Stimulated activated effector memory CD8-positive, alpha-beta T cell treated with anti-CD3 and anti-CD28 coated beads, Interleukin-12 subunit alpha, Interleukin-12 subunit beta, amount 100 ng/mL, for 72 hours (primary cell): ENCODE measurements at regions not wholly inside any gene's neighbourhood (a gene's known extent, or its start where the extent isn't known, plus 50 kb on each side); places are given as distances from the start of the nearest gene placed in this dataset.

Experiments used
- ATAC-seq: fragments of 150-1000 bp; cut with Tn5 transposase; 2 replicates; pipeline ENCODE4 v1.10.0; 2021
- DNase-seq, 2 donors: peaks; one replicate each; pipeline ENCODE4 v3.0.0; 2021 to 2022; ENCODE audit warnings: low spot score in 2 of 2
- H3K27ac Mint-ChIP-seq: one replicate; pipeline ENCODE4 v1.8.0; 2022; ENCODE audit warnings: mild to moderate bottlenecking, mixed read lengths
- H3K36me3 Mint-ChIP-seq: one replicate; pipeline ENCODE4 v1.8.0; 2022; ENCODE audit warnings: mild to moderate bottlenecking, mixed read lengths
- H3K4me1 Mint-ChIP-seq: one replicate; pipeline ENCODE4 v1.8.0; 2022; ENCODE audit warnings: mixed read lengths
- H3K4me3 Mint-ChIP-seq: one replicate; pipeline ENCODE4 v1.8.0; 2022; ENCODE audit warnings: mild to moderate bottlenecking, mixed read lengths
- H3K9me3 Mint-ChIP-seq: one replicate; pipeline ENCODE4 v1.8.0; 2022; ENCODE audit warnings: mixed read lengths

DNA sequence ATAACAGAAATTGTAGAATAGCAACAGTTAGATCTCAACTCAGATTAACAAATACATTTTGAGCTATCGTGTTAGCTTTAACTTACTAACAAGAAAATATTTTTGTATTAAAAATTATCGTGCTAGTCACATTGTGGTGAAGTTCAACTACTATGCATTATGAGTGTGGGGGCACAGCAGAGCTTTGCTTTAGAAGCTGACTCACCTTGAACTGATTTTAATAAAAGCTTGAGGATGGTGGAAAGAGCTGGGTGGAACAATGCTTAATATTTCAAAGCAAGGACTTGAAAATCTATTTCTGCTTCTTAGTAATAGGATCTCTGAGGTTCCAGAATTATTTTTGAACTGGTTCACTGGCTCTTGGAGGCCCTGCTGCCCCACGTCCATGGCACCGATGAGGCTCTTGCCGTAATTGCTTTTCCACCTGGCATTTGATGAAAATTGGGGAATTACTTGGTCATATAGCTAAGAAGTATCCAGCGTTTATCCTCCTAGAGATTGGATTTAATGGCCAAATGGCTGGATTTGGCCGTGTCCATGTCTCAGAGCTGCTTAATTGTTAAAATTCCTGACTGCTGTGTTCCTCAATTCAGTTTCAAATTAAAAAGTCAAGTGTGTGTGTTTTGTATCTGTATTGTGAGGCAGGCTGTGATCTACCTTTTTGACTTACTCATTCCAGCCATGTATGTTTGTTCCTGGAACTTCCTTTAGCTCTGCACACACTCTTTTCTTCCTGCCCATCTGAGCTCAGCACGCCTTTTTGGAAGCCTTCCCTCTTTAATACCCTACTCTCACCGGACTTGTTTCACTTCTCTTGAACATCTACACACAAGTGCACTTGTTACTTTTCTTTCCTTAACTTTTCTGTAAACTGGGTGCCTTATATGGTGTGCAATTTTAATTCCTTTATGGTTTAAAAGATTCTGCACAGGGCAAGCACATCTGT, 66.6 kb upstream of the LIMCH1 start:
- no peak for ATAC-seq
- Mint-ChIP-seq H3K36me3 (no peaks in the 10 kb centered on the region), H3K4me3 (no peak overlapping the region), H3K4me1 (no peaks in the 10 kb centered on the region), H3K27ac (no peak overlapping the region), H3K9me3 (peaks cover 9% of the 10 kb centered on the region)
- no peak for DNase-seq

DNA sequence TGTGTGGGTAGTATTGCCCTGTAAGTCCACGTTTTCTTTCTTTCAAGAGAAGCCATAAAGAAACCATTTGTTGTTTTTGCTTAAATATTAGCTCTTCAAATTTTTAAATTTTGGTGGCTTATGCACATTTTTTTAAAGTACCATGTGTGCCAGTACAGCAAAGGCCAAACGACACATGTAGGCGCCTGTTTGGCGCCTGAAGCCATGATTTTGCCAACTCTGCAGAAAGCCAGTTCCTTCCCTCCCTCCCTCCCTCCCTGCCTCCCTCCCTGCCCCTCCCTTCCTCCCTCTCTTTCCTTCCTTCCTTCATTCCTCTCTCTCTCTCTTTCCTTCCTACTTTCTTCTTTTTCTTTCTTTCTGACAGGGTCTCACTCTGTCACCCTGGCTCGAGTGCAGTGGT, 65.9 kb upstream of the LIMCH1 start:
- no peak overlapping the region for H3K4me3 Mint-ChIP-seq
- H3K27ac Mint-ChIP-seq, result no peak overlapping the region
- H3K4me1 Mint-ChIP-seq, result no peaks in the 10 kb centered on the region
- no peaks in the 10 kb centered on the region for H3K36me3 Mint-ChIP-seq
- DNase-seq (no peak), ATAC-seq (no peak)
- H3K9me3 Mint-ChIP-seq, result peaks cover 9% of the 10 kb centered on the region

DNA sequence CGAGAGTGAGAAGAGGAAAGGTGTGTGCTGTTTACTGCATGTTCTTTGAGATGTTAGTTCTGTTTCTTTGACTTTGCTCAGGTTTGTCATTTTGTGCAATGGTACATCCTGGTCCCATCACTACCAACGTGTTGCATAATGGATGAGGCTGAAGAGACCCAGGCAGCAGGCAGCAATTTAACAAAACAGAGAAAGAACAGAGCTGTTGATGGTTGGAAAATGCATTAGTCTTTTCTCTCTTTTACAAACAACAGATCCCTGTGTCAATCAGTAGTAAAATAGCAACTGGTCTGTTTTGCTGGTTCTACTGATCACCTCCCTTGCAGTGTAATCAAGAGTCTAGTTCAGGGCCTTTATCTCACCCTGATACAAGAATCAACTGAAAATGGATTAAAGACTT, 64.8 kb upstream of the LIMCH1 start:
- no peak overlapping the region for H3K27ac Mint-ChIP-seq
- peaks cover 9% of the 10 kb centered on the region for H3K9me3 Mint-ChIP-seq
- DNase-seq, result no peak
- no peak for ATAC-seq
- no peaks in the 10 kb centered on the region for H3K36me3 Mint-ChIP-seq
- H3K4me3 Mint-ChIP-seq, result no peak overlapping the region
- H3K4me1 Mint-ChIP-seq, result no peaks in the 10 kb centered on the region

DNA sequence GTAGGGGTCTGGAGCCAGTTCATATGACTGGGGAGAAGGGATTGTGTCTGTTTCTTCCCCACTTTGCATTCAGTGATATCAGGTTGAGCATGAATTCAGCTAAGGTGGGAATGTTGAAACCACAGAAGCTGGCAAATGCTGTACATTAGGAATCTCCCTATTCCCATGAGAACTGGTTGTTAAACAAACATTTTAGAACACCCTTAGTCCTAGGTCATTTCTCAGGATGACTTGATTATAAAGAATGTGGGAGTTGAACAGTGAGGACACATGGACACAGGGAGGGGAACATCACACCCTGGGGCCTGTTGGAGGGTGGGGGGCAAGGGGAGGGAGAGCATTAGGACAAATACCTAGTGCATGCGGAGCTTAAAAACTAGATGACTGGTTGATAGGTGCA, 62.6 kb upstream of the LIMCH1 start:
- H3K4me1 Mint-ChIP-seq, result no peaks in the 10 kb centered on the region
- H3K36me3 Mint-ChIP-seq, result no peaks in the 10 kb centered on the region
- H3K27ac Mint-ChIP-seq, result no peak overlapping the region
- H3K4me3 Mint-ChIP-seq, result no peak overlapping the region
- DNase-seq (no peak), ATAC-seq (no peak)
- peaks cover 2% of the 10 kb centered on the region for H3K9me3 Mint-ChIP-seq

DNA sequence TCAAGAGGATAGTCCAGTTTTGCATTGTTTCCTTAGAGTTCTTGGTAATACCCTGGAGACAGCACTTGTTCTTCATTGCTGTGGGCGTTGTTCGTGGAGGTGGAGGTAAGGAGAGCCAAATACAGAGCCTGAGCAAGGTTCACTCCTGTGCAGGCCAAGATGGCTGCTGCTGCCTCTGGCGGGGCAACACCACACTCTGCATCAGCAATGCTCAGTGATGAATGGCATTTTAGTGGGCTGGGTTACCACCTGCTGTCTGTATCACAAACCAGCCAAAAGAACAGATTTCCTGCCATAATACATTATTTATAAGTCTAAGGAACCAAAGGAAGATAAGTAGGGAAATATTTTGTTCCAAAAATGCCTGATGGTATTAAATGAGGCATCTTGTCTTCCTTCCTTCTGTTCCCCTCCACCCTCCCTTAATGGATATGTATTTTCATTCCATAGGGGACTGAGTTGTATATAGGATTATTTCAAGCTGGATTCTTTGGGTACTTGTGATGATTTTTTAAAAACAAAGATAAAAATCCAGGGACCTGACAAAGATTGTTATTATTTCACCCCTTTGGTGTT, 61.6 kb upstream of the LIMCH1 start:
- Mint-ChIP-seq H3K4me3 (no peak overlapping the region), H3K36me3 (no peaks in the 10 kb centered on the region), H3K4me1 (no peaks in the 10 kb centered on the region), H3K27ac (no peak overlapping the region), H3K9me3 (peaks cover 2% of the 10 kb centered on the region)
- ATAC-seq (no peak), DNase-seq (no peak)

DNA sequence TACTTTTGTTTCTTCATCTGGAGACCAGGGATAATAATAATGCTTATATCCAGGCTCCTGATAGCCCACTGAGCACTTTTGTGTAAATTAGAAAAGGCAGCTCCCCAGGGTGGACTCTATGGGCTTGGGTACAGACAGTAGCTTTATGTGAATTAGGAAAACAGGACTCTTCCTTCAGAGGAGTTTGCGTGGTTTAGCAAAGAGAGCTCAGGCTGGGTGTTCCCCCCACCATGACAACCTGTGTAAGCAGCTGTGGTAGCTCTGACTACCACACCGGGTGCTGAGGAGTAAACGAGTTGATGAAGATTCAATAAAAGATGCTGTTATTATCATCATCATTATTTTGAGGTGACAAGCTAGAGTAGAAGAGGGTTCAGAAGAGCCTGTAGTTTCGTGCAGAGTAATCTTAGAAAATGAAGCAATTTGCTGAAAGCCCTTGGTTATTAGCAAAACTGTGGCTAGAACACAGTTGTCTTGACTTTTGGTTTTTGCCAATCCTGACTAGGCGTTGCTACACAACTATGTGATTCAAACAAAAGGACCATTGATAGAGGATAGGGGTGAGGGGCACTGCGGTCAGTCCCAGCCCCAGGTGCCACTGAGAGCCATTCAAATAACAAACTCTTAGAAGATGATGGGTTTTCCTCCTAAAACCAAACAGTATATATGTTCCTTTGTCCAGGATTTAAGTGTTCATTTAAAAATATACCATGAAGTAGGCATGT, 60.6 kb upstream of the LIMCH1 start:
- no peaks in the 10 kb centered on the region for H3K36me3 Mint-ChIP-seq
- no peak for ATAC-seq
- H3K9me3 Mint-ChIP-seq, result peaks cover under 1% of the 10 kb centered on the region
- no peak for DNase-seq
- H3K27ac Mint-ChIP-seq, result no peak overlapping the region
- H3K4me1 Mint-ChIP-seq, result no peaks in the 10 kb centered on the region
- no peak overlapping the region for H3K4me3 Mint-ChIP-seq

DNA sequence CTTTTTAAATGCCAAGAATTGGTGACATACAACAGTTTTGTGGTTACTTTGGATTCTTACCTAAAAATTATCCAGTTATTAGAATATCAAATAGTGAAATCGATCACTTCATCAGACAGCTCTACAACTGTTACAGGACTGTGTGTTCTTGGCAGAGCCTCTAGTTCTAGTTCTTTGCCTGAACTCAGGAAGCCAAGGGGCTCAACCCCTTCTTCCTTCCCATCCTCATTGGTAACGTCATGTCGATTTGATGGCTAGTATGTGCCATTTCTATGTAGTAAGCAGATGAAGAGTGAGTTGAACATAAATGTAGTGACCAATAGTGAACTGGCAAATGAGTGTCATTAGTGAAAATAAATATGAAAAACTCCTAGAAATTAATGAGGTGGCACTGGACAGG, 59.4 kb upstream of the LIMCH1 start:
- Mint-ChIP-seq H3K27ac (no peak overlapping the region), H3K36me3 (no peaks in the 10 kb centered on the region)
- no peak for ATAC-seq

DNA sequence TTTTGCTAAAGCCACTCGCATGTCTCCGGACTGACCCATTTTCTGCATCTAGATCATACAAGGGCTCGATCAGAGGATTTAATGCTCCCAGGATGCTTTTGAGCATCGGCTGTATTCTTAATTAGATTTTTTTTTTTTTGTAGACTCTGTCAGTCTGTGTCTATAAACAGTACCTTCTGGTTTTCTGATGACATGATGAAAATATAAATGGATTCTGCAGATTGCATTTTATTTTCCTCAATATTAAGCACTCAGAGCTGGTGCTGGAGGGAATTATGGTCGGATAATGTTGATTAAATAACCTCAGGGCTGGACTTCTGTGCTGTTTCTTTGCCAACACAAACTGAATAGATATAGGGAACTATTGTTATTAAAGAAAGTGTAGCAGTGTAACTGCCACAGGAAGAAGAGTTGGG, 57.1 kb upstream of the LIMCH1 start:
- Mint-ChIP-seq H3K9me3 (peaks cover 4% of the 10 kb centered on the region), H3K4me1 (no peaks in the 10 kb centered on the region), H3K4me3 (no peak overlapping the region), H3K36me3 (no peaks in the 10 kb centered on the region), H3K27ac (no peak overlapping the region)
- no peak for ATAC-seq
- DNase-seq, result no peak

More for the DNA sequence above, 59.4 kb upstream of the LIMCH1 start:
- Mint-ChIP-seq H3K9me3 (no peaks in the 10 kb centered on the region), H3K4me3 (no peak overlapping the region), H3K4me1 (no peaks in the 10 kb centered on the region)
- DNase-seq, result no peak

DNA sequence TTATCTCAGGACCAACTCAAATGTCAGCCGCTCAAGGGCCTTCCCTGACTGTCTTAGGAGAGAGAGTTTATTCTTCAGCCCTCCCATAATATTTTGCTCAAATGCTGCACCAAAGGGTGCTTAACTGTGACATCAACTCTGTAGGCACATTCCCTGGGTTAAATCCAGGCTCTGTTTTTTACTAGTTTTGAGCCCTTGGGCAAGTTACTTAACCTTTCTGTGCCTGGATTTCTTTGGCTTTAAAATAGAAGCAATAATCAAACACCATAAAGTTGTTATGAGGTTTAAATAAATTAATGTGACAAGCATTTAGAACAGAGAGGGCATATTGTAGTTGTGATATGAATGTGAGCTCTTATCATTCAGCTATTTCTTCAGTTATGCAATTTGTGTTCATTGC, 54.2 kb upstream of the LIMCH1 start:
- H3K4me3 Mint-ChIP-seq, result no peak overlapping the region
- peaks cover 4% of the 10 kb centered on the region for H3K9me3 Mint-ChIP-seq
- ATAC-seq (no peak), DNase-seq (no peak)
- H3K4me1 Mint-ChIP-seq, result no peaks in the 10 kb centered on the region
- H3K36me3 Mint-ChIP-seq, result no peaks in the 10 kb centered on the region
- H3K27ac Mint-ChIP-seq, result no peak overlapping the region

DNA sequence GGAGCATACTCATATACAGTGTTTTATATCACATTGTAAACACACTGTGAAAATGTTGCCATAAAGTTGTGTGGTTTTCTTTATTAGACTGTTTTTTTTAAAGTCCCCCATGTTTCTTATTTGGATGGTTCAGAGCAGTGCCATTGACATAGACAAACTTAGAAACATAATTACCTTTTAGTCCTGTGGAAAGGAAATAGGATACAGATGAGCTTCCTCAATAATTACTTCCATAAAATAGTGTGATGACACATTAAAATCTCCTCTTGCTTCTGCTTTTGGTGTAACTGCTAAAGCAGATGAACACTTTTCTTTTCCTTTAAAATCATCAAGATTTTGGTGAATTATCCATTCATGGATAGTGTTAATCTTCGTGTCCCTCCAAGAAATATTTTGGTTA, 52.9 kb upstream of the LIMCH1 start:
- H3K9me3 Mint-ChIP-seq, result peaks cover 4% of the 10 kb centered on the region
- H3K4me1 Mint-ChIP-seq, result no peaks in the 10 kb centered on the region
- no peak for ATAC-seq
- no peak overlapping the region for H3K4me3 Mint-ChIP-seq
- DNase-seq, result no peak
- no peak overlapping the region for H3K27ac Mint-ChIP-seq
- no peaks in the 10 kb centered on the region for H3K36me3 Mint-ChIP-seq

DNA sequence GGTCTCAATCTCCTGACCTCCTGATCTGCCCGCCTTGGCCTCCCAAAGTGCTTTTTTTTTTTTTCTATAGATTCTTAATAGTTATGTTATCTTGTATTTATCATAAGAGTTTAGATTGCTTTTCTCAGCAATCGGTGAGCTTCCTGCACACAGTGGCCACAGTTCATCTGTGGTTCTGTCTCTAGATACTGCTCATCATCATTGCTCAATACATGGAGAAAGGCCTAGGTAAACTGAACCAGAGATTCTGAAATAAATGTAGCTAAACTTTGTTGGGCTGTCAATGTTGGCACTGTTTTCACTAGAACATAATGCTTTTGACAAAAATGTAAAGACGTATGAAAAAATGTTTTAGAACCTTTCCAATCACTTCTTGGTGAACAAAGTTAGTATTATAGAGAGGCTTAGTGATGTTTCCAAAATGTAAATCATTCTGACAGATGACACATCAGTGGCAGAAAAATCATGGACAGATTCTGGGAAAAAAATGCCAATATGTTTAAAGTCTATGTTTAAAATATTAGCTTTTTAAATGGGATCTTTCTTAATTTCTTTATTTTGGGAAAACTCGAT, 50.0 kb upstream of the LIMCH1 start:
- Mint-ChIP-seq H3K36me3 (no peaks in the 10 kb centered on the region), H3K27ac (no peak overlapping the region), H3K9me3 (peaks cover 4% of the 10 kb centered on the region), H3K4me1 (no peaks in the 10 kb centered on the region), H3K4me3 (no peak overlapping the region)
- DNase-seq, result no peak
- no peak for ATAC-seq
